Neural progenitor cell (in vitro differentiated cells): ENCODE measurements at regions not wholly inside any gene's neighbourhood (a gene's known extent, or its start where the extent isn't known, plus 50 kb on each side); places are given as distances from the start of the nearest gene placed in this dataset.

Experiments used
- EZH2 ChIP-seq: fragments of 200-600 bp; sonication (generic); IDR thresholded peaks from 2 replicates; pipeline ENCODE4 v1.6.1; 2017; ENCODE audit warnings: antibody characterized with exemption, mild to moderate bottlenecking, moderate library complexity
- TF ChIP-seq, protein P1 (sequence below): fragments of 200-600 bp; sonication (generic); IDR thresholded peaks from 2 replicates; pipeline ENCODE4 v1.5.1; 2017; ENCODE audit warnings: antibody characterized with exemption, mild to moderate bottlenecking

DNA sequence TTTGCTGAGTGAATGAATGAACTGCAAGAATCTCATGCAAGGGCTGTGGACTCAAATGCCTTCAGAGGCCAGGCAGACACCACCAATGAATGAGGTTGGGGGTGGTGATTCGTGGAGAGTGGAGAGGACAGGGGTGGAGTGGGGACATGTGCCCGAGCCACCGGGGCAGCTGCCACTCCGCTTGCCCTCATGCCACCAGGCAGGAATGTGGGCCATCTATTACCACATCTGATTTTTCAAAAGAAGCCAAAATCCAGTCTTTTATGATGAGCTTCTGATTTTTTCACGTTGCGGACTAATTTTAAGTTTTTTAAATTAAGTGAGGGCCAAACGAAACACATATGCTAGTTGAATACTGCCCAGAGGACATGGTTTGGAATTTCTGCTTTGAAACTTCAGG, 67.1 kb upstream of the SMURF2 start:
- TF ChIP-seq, protein P1, sequence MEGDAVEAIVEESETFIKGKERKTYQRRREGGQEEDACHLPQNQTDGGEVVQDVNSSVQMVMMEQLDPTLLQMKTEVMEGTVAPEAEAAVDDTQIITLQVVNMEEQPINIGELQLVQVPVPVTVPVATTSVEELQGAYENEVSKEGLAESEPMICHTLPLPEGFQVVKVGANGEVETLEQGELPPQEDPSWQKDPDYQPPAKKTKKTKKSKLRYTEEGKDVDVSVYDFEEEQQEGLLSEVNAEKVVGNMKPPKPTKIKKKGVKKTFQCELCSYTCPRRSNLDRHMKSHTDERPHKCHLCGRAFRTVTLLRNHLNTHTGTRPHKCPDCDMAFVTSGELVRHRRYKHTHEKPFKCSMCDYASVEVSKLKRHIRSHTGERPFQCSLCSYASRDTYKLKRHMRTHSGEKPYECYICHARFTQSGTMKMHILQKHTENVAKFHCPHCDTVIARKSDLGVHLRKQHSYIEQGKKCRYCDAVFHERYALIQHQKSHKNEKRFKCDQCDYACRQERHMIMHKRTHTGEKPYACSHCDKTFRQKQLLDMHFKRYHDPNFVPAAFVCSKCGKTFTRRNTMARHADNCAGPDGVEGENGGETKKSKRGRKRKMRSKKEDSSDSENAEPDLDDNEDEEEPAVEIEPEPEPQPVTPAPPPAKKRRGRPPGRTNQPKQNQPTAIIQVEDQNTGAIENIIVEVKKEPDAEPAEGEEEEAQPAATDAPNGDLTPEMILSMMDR: no peak
- TF ChIP-seq EZH2: no peak
